HG02759 (cell line): ENCODE measurements at regions not wholly inside any gene's neighbourhood (a gene's known extent, or its start where the extent isn't known, plus 50 kb on each side); places are given as distances from the start of the nearest gene placed in this dataset.
A peak's percentile ranks its signal among the peaks of the same experiment; 100 is the strongest.

Source experiments
- ATAC-seq: cut with Tn5 transposase; IDR thresholded peaks from one replicate; pipeline ENCODE4 v1.9.1; 2021; ENCODE audit warnings: mild to moderate bottlenecking, moderate library complexity; ENCODE audit not compliant: unreplicated experiment

- ATAC-seq = no peak
Observed at GRCh38 chr3:177824190-177824786, 627.0 kb upstream of the TBL1XR1 start.

GRCh38 chr3:177824841-177825240 is 627.6 kb upstream of the TBL1XR1 start:
- no peak for ATAC-seq

- ATAC-seq = no peak
Observed at GRCh38 chr3:177826253-177826652, 629.0 kb upstream of the TBL1XR1 start.

GRCh38 chr3:177827511-177828207 is 630.4 kb upstream of the TBL1XR1 start:
- peak; percentile 80 for ATAC-seq

DNA sequence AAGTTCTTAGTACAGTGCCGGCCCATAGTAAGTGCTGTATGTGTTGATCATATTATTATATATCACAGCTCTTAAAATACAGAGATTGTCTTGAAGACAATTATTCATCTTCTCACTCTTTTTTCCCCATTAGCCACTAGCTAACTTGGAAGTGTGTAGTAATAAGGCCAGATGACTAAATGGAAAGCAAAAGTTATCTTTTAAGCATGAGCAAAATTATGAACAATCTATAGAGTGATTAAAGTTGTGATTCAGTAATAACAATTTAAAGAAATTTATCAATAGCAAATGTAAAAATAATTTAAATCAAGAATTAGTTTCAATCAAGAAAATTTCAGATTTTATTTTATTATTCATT is 630.9 kb upstream of the TBL1XR1 start:
- no peak for ATAC-seq

DNA sequence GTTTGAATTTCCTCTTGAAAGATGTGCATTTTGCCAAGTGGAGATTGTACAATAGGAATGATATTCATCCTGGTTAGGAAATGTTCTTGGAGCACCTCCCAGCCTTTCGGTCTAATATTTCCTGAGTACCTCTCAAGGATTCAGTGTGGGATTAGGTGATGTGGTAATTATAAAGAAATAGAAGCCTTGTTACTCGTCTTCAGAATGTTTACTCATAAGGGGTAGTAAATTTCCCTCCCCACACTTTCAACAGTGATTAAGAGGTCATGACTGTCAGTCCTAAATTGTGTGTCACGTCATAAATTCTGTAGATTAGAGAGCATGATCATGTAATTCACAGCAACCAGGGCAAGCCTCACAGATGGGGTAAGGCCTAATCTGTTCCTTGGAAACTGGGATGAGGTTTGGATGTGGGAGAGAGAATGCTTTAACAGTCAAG is 633.1 kb upstream of the TBL1XR1 start:
- ATAC-seq = no peak

DNA sequence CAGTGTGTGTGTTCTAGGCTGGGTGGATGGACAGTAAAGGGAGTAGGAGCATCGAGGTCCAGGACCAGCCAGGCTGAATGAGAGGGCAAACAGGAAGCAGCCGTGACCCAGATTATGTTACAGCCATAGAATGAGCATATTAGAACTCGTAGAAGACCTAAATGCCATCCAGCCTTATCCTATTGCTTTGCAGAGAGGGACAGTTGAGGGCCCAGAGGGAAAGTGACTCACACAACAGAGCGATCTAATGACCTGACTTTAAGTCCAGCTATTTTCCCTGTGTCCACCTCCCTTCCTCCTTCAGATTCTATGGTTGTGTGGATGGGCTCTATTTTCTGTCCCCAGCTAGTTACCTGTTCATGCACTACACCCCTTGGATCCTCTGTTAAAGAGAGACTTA is 634.1 kb upstream of the TBL1XR1 start:
- ATAC-seq = no peak

- no peak for ATAC-seq
Observed at GRCh38 chr3:177832880-177833279, 635.6 kb upstream of the TBL1XR1 start.

- ATAC-seq = no peak
Observed at GRCh38 chr3:177833332-177833731, 636.0 kb upstream of the TBL1XR1 start.

DNA sequence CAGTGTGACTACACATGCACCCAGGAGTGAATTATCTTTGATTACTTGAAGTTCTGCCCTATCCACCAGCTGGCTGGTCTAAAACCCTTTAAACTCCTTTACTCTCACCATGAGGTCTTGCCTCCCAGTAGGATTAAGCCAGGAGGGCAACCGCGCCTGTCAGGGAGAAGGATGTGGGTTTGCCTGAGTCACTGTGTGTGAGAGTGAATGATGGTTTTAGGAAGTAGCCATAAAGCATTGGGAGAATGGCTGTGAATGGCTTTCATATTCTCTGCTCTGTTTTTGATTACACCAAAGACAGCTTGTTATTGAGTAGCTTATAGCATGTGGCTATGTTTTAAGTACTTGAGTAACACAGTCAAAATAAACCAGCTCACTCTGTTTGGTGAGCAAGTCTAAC is 637.7 kb upstream of the TBL1XR1 start:
- no peak for ATAC-seq

DNA sequence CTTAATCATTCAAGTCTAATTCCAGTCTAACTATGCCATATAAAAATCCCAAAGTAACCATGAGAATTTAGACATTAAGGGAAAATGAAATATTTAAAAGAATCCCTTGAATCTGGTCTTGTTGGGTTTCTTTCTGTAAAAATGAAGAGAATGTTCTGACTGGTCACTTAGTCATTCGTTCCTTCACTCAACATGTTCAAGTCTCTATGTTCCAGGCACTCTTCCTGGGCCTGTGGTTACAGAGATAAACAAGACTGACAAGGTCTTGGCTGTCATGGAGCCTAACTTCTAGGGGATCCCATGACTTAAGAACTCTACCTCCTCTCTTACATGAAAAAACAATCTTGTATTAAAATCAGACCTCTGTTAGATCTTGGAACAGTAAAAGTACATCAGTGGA is 638.6 kb upstream of the TBL1XR1 start:
- no peak for ATAC-seq

DNA sequence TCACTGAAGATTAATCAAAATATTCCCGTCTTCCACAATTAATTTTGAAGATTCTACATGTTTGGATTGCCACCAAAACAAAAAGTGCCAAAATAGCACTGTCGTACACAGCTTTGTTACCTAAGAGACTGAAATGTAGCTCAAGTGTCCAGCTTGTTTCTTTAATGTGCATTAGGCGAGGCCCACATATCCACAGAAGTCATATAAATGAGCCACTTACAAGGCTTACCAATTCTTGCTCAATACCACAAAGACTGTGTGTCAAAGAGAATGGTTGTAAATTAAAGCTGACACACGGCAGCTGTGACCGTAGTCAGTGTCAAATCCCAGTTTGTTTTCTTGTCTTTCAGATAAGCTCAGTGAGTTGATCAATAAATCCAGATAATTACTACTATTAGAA is 639.4 kb upstream of the TBL1XR1 start:
- no peak for ATAC-seq

DNA sequence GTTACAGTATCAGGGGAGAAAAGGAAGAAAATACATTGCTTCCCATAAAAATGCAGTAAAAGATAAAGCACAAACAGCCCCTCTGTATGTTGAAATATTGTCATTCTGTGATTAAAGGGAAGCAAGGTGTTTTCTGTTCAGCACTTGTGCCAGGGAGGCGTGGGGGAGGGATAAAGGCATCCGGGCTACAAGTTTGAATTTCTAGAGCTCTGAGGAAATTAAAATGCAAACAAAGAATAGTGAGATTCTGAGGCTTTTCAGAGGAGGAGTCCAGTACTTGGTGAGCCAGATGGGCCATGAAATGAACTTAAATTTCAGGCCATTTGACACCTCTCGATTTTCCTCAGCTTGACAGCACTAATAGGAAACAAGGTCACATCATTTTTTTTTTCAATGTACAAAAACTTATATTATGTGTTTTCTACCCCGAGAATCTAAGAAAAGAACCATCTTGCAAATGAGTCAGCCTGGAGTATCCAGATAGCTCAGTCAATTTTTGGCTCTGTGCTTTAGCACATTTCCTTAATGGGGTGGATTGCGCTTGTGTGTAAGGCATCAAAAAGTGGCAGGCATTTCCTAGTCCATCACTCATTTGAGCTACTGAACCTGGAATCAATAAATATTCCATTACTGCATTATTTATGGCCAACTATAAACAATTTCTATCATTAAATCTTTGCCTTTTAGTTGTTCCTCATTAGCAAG is 640.8 kb upstream of the TBL1XR1 start:
- ATAC-seq = no peak

GRCh38 chr3:177838766-177839350 is 641.6 kb upstream of the TBL1XR1 start:
- ATAC-seq = no peak

GRCh38 chr3:177842302-177842701 is 645.0 kb upstream of the TBL1XR1 start:
- no peak for ATAC-seq

- no peak for ATAC-seq
Observed at GRCh38 chr3:177842743-177843734, 645.8 kb upstream of the TBL1XR1 start.

DNA sequence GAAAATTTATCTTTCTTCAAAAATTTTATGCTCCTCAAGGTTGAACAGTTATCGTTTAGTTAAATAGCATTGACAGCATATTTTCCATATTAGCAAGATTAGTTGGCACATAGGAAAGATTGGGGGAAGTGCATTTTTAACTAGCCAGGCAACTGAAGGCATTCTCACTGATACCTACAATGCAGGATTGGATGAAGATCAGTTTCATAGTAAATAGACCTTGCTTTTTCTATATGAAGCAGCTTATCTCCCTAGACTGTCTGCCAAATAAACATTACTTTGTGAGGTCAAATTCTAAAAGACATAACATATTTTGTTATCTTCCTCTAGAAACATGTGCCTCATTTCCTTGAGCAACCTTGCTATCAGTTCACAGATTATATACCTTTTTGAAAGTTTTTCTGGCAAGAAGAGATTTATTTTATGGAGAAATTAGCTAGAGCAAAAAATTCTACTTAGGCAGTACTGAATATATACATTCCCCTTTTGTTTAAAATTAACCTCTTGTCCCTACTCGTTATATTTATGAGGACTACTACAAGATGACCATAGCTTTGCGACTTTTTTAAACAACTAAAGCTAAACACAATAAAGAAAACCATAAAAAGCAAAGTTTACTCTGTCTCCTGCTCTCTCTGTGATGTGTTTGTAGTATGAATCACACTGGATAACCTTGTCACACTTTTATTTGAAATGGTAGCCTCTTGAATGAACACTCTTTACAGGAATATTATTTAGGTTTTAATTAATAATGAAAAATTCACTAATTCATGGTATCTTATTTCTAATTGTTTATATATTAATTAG is 654.9 kb upstream of the TBL1XR1 start:
- ATAC-seq = no peak

DNA sequence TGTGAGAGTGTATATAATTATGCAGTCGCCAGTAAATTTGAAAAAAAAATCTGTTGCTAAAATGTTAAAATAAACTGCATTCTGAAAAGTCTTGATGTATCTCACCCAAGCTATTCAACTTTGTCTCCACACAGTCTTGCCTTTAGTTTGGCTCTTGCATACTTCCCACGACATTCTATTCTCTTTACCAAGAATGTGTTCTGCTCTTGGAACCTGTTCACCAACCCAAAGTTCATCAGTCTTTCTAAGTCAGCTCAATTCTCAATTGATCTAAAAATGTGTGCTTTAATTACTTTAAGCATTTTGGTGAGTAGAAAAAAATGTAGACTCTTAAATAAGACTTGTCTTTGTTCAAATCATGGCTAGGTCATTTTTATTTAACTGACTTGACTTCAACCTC is 657.7 kb upstream of the TBL1XR1 start:
- ATAC-seq = no peak

DNA sequence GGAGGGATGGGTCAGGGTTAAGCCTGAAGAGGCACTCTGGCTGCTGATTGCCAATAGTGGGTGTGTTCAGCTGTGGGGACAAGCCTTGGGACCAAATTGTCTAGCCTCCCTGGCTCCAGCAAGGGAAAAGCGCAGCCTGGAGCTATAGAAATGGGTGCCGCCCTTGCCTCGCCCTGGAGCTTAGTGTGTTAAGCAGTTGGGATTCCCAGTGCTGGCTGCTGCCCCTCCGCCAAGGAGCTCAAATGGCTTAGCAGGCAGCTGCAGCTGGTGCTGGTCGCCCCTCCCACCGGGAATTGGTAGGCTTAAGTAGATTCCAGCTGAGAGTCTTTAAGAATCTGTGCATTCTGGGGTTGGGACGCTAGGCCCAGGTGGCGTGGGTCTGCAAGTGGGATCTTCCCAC is 662.9 kb upstream of the TBL1XR1 start:
- ATAC-seq = no peak

DNA sequence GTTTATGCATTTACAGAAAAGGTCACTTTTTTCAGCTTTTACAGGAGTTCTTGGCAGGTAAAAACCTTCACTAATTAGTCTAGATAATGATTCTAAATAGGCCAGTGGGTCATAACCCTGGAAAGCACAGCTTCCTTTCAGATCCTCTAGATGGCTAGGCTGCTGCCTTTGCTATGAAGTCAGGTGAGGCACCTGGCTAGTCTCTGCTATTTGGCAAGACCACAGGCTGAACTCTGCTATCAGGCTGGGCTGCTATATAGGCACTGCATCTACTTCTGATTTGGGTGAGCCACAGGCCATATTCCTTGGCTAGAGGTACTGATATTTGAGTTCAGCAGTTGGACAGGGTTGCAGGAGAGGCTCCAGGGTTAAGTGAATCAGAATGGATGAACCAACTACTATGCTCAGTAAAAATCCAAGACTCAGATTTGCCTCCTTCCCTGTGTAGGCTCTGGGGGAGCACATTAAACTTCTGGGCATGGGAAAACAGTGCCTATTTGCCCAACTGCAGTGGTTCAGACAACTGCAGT is 665.7 kb upstream of the TBL1XR1 start:
- ATAC-seq = no peak
